Vagina (tissue), 2 donors: ENCODE measurements at regions not wholly inside any gene's neighbourhood (a gene's known extent, or its start where the extent isn't known, plus 50 kb on each side); places are given as distances from the start of the nearest gene placed in this dataset.

ENCODE experiments used
- POLR2AphosphoS5 ChIP-seq, 2 donors: sonication (generic); formaldehyde crosslinking; IDR thresholded peaks; one replicate each; pipeline ENCODE4 v1.9.0; 2017; ENCODE audit warnings: antibody characterized with exemption in 2 of 2, mild to moderate bottlenecking in 2 of 2, low read depth in 1 of 2; ENCODE audit not compliant: insufficient read depth in 1 of 2
- TF ChIP-seq, protein P1 (sequence below), 3 experiments: fragments of 450-650 bp in 2 of 3; fragments of 200-600 bp in 1 of 3; sonication (generic) in 1 of 3; IDR thresholded peaks; one replicate each; pipeline ENCODE4 v1.5.1; 2017 to 2019; ENCODE audit warnings: antibody characterized with exemption in 3 of 3, mild to moderate bottlenecking in 2 of 3, moderate library complexity in 2 of 3

DNA sequence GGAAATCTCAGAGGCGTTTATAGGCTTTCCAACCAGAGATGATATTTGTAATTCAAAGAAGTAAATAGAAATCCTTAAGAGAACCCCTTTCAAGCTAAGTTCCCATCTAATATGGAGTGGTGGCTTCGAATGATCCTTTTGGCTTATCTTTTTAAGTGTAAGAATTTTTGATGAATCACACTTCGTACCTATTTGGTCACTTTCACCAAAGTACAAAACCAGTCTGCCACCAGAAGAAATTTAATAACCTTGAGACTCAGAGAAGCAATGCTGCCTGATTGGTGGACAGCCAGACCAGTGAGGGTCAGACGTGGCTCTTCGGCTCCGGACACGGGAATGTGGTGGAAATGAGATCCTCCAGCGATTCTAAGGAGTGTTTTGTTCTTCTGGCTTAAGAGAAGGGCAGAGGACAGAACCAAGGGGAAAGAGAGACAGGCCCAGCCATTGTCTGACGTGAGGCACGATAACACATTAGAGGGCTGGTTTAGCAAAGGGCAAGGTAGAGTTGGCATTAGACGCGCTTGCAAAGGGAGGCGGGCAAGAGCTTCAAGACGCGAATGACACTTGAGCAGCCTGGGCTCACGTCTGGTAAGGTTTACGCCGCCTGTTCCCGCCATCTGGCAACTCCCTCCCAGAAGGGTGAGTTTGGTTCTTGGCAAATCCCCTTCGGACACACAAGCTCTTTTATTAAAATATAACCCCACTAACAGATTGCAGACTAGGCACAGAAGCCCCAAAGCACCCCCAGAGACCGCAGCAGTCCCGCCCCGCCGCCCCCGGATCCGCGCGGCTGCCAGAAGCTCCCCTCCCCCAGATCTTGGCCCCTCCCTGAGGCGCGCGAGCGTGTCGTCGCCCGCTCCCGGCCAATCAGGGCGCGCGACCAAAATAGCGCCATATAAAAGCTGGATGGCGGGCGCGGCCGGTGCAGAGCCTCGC lies 50.0 kb upstream of the EZR start:
- TF ChIP-seq, protein P1, sequence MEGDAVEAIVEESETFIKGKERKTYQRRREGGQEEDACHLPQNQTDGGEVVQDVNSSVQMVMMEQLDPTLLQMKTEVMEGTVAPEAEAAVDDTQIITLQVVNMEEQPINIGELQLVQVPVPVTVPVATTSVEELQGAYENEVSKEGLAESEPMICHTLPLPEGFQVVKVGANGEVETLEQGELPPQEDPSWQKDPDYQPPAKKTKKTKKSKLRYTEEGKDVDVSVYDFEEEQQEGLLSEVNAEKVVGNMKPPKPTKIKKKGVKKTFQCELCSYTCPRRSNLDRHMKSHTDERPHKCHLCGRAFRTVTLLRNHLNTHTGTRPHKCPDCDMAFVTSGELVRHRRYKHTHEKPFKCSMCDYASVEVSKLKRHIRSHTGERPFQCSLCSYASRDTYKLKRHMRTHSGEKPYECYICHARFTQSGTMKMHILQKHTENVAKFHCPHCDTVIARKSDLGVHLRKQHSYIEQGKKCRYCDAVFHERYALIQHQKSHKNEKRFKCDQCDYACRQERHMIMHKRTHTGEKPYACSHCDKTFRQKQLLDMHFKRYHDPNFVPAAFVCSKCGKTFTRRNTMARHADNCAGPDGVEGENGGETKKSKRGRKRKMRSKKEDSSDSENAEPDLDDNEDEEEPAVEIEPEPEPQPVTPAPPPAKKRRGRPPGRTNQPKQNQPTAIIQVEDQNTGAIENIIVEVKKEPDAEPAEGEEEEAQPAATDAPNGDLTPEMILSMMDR (IDR thresholded peaks at IDR 0.05): no peak
- peak in 1 of 2 donors; percentile 57 for TF ChIP-seq POLR2AphosphoS5 (IDR thresholded peaks at IDR 0.05; ENCODE audit: insufficient read depth in 1 of 2, low read depth in 1 of 2)
